Lung (tissue), 11 donors: ENCODE measurements at regions not wholly inside any gene's neighbourhood (a gene's known extent, or its start where the extent isn't known, plus 50 kb on each side); places are given as distances from the start of the nearest gene placed in this dataset.
A peak's percentile ranks its signal among the peaks of the same experiment; 100 is the strongest.

Source experiments
- ATAC-seq: fragments of 200-7000 bp; cut with Tn5 transposase; one replicate; pipeline ENCODE4 v1.9.1; 2020; ENCODE audit warnings: moderate number of reproducible peaks; ENCODE audit not compliant: insufficient read depth, low FRiP score
- DNase-seq, 3 donors: peaks; one replicate each; pipeline ENCODE4 v3.0.0-alpha.2; 2013 to 2017
- H3K27ac ChIP-seq, 2 donors: one replicate each; pipeline ENCODE4 v1.5.1; 2013; ENCODE audit warnings: mild to moderate bottlenecking in 2 of 2, moderate library complexity in 2 of 2, control low read depth in 1 of 2, inconsistent platforms in 1 of 2, low read depth in 1 of 2, low read length in 1 of 2
- H3K27me3 ChIP-seq, 3 donors: one replicate each; pipeline ENCODE4 v1.5.1; 2013; ENCODE audit warnings: low read length in 2 of 3; ENCODE audit not compliant: control insufficient read depth in 3 of 3, insufficient read depth in 3 of 3
- H3K36me3 ChIP-seq, 4 donors: one replicate each; pipeline ENCODE4 v1.5.1; 2013; ENCODE audit warnings: low read length in 4 of 4, mild to moderate bottlenecking in 1 of 4, moderate library complexity in 1 of 4; ENCODE audit not compliant: control insufficient read depth in 4 of 4, insufficient read depth in 4 of 4
- H3K4me1 ChIP-seq, 5 donors: one replicate each; pipeline ENCODE4 v1.5.1; 2013; ENCODE audit warnings: low read length in 5 of 5, mild to moderate bottlenecking in 2 of 5, moderate library complexity in 1 of 5; ENCODE audit not compliant: control insufficient read depth in 5 of 5, insufficient read depth in 5 of 5
- H3K4me3 ChIP-seq: one replicate; pipeline ENCODE4 v1.5.1; 2013; ENCODE audit warnings: mild to moderate bottlenecking, control low read depth, moderate library complexity
- H3K9ac ChIP-seq, 2 donors: one replicate each; pipeline ENCODE4 v1.5.1; 2013; ENCODE audit warnings: low read length in 2 of 2, control low read depth in 1 of 2; ENCODE audit not compliant: insufficient read depth in 1 of 2
- H3K9me3 ChIP-seq, 4 donors: one replicate each; pipeline ENCODE4 v1.5.1; 2013; ENCODE audit warnings: low read length in 3 of 4, mild to moderate bottlenecking in 1 of 4, moderate library complexity in 1 of 4; ENCODE audit not compliant: control insufficient read depth in 4 of 4, insufficient read depth in 3 of 4
- CTCF ChIP-seq: IDR thresholded peaks from 2 replicates; pipeline ENCODE4 v1.5.1; 2012; ENCODE audit warnings: mild to moderate bottlenecking; ENCODE audit errors: control extremely low read depth, extremely low read depth
- WGBS, 2 donors: extraction: QIAGEN DNeasy Blood & Tissue Kit; methylation state at CpG; one replicate each; pipeline ENCODE4 v1.1.7; 2013; 5-methylcytosine and 5-hydroxymethylcytosine counted together
- donor health status: control.
- donor health status: control.
- donor health status: Bipolar disorder and iron deficiency.
- donor health status: healthy.
- donor health status: DM: yes; HTN: yes; CAD: no.

DNA sequence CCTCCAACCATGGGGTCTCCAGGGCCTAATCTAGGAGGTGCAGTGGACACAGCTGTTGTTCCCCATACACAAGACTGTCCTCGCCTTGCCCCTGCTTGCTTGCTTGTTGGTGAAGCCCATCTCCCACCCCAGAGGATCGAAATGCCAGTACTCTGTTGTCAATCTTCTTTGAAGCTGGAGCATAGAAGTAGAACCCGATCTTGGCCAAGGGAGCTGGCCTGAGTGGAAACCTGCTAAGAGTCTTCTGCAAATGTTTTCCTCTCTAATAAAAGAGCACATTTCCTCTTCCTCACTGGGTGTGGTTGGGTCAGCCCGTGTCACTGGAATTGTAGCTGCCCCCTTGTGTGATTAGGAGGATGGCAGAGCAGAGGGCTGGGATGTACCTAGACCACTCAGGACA is 85.4 kb downstream of the HES1 start:
- H3K27ac ChIP-seq = no peak overlapping the region
- WGBS, 2 donors = 61 to 70% methylated on average over 4 of the region's 4 CpGs
- DNase-seq = no peak
- H3K9ac ChIP-seq = no peak overlapping the region
- H3K9me3 ChIP-seq = no peaks in the 10 kb centered on the region
- no peak for ATAC-seq
- H3K27me3 ChIP-seq = no peaks in the 10 kb centered on the region
- no peak for TF ChIP-seq CTCF
- H3K4me3 ChIP-seq = no peak overlapping the region
- no peaks in the 10 kb centered on the region for H3K36me3 ChIP-seq
- H3K4me1 ChIP-seq = peaks cover 3 to 15% (median 6%) of the 10 kb centered on the region in 5 donors

DNA sequence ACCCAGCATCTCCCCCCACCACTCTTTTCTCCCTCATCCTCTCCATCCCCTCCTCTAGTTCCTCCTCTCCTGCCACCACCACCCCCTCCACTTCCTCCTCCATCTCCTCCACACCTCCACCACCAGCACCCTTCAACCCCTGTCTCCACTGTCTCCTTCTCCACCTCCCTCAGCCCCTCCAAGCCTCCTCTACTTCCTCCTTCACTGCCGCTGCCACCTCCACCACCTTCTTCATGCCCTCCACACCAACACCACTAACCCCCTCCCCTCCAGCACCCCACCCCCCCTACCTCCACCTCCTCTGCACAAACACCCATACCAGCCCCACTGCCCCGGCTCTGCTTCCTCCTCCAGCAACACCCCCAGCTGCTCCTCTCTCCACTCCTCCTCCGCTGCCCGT is 88.0 kb downstream of the HES1 start:
- H3K4me3 ChIP-seq = no peak overlapping the region
- H3K27ac ChIP-seq = no peak overlapping the region
- H3K4me1 ChIP-seq = peaks cover 3 to 14% (median 6%) of the 10 kb centered on the region in 5 donors
- no peaks in the 10 kb centered on the region for H3K36me3 ChIP-seq
- no peak for ATAC-seq
- TF ChIP-seq CTCF = no peak
- no peaks in the 10 kb centered on the region for H3K27me3 ChIP-seq
- H3K9ac ChIP-seq = no peak overlapping the region
- no peak for DNase-seq
- WGBS, 2 donors = 44 to 66% methylated on average over 4 of the region's 4 CpGs
- no peaks in the 10 kb centered on the region for H3K9me3 ChIP-seq

DNA sequence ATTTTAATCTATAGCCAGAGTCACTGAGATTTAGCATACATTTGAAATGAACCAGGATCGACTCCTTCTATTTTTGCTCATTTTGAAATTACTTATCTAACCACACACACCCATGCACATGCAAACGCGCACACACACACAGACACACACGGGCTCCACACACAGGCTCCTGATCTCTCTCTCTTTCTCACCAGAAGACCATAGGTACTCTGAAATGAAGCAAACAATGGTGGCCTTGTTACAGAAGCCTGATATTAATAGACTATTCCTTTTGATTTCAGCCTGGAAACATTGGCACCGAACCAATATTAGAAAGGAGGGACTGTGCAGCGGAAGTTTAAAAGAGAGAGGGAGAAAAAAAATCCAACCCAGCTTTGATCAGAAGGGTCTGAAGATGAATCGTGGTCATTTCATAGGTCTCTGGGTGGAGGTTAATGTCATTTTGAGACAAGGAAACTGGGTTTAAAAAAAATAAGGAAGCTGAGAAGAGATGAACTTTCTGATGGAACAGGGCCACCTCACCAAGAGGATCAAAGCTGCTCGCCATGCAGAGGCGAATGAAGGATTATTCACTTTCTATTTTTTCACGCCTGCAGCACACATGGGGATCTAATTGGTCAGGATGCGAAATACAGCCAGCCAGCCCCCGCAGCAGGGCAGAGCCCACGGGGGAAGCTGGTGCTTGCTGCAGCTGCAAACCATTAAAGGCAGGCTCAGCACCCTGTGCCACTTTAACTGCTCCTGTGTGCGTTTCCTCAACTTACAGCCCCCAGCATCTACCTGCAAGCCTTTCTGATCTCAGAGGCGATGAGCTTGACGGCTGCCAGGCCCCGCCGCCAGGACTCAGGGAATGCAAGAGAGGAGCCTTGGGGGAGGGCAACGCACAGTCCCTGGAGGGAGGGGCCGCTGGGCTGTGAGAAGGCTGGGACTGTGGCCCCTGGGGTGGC is 88.8 kb downstream of the HES1 start:
- Histone ChIP-seq H3K4me3 (no peak overlapping the region), H3K9me3 (no peaks in the 10 kb centered on the region), H3K4me1 (peaks cover 3 to 14% (median 6%) of the 10 kb centered on the region in 5 donors), H3K9ac (no peak overlapping the region), H3K27ac (no peak overlapping the region), H3K27me3 (no peaks in the 10 kb centered on the region), H3K36me3 (no peaks in the 10 kb centered on the region)
- no peak for TF ChIP-seq CTCF
- no peak for ATAC-seq
- WGBS, 2 donors = 66% methylated on average over 20 of the region's 20 CpGs
- peak in 1 of 3 donors; percentile 65 for DNase-seq
